Skeletal muscle tissue (tissue), 3 donors: ENCODE measurements at regions not wholly inside any gene's neighbourhood (a gene's known extent, or its start where the extent isn't known, plus 50 kb on each side); places are given as distances from the start of the nearest gene placed in this dataset.

Experiments used
- H3K27ac ChIP-seq: one replicate; pipeline ENCODE4 v1.7.0; 2013; ENCODE audit warnings: mild to moderate bottlenecking, low read depth, low read length, inconsistent platforms
- H3K27me3 ChIP-seq, 3 donors: one replicate each; pipeline ENCODE4 v1.7.0; 2013; ENCODE audit warnings: low read length in 3 of 3; ENCODE audit not compliant: control insufficient read depth in 3 of 3, insufficient read depth in 3 of 3
- H3K36me3 ChIP-seq, 3 donors: one replicate each; pipeline ENCODE4 v1.7.0; 2013; ENCODE audit warnings: low read length in 3 of 3; ENCODE audit not compliant: control insufficient read depth in 3 of 3, insufficient read depth in 3 of 3
- H3K4me1 ChIP-seq, 3 donors: one replicate each; pipeline ENCODE4 v1.7.0; 2013; ENCODE audit warnings: low read length in 3 of 3, mild to moderate bottlenecking in 3 of 3; ENCODE audit not compliant: control insufficient read depth in 3 of 3, insufficient read depth in 3 of 3
- H3K4me3 ChIP-seq, 3 donors: one replicate each; pipeline ENCODE4 v1.7.0; 2013; ENCODE audit warnings: low read length in 3 of 3
- H3K9ac ChIP-seq, 3 donors: one replicate each; pipeline ENCODE4 v1.7.0; 2013; ENCODE audit warnings: low read length in 3 of 3, mild to moderate bottlenecking in 3 of 3, moderate library complexity in 2 of 3, low read depth in 1 of 3
- H3K9me3 ChIP-seq, 3 donors: one replicate each; pipeline ENCODE4 v1.7.0; 2013; ENCODE audit warnings: low read length in 3 of 3; ENCODE audit not compliant: control insufficient read depth in 3 of 3
- donor health status: Osteomylitis.

GRCh38 chr4:132824761-132825160, 324.3 kb upstream of the PCDH10 start:
- Histone ChIP-seq H3K4me3 (no peak overlapping the region), H3K4me1 (no peaks in the 10 kb centered on the region), H3K27ac (no peak overlapping the region), H3K9ac (no peak overlapping the region), H3K9me3 (no peaks in the 10 kb centered on the region), H3K27me3 (no peaks in the 10 kb centered on the region), H3K36me3 (no peaks in the 10 kb centered on the region)

DNA sequence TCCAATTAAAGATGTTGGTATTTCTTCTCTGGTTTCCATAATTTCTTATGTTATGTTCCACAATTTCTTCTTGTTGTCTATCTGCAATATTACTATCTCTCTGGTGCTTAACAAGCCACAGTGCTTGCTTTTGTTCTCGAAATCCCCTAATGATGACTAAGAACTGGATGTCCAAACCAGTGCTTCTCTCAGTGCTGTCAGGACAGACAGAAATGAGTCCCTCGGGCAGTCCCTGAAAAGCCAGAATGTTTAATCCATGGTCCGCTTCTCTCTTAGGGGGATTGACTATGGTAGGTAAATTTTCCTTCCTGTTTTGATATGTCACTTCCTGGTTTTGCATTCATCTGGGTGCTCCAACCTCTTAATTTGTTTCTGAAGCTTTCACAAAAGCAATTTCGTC, 321.6 kb upstream of the PCDH10 start:
- no peaks in the 10 kb centered on the region for H3K9me3 ChIP-seq

GRCh38 chr4:132838244-132838643, 310.9 kb upstream of the PCDH10 start:
- H3K4me3 ChIP-seq = no peak overlapping the region
- peaks cover 0 to 5% (median 3%) of the 10 kb centered on the region in 3 donors for H3K9me3 ChIP-seq
- H3K27me3 ChIP-seq = no peaks in the 10 kb centered on the region
- H3K9ac ChIP-seq = no peak overlapping the region
- no peaks in the 10 kb centered on the region for H3K36me3 ChIP-seq
- no peaks in the 10 kb centered on the region for H3K4me1 ChIP-seq
- no peak overlapping the region for H3K27ac ChIP-seq

More for the DNA sequence above, 321.6 kb upstream of the PCDH10 start:
- Histone ChIP-seq H3K36me3 (no peaks in the 10 kb centered on the region), H3K4me3 (no peak overlapping the region), H3K27me3 (no peaks in the 10 kb centered on the region), H3K4me1 (no peaks in the 10 kb centered on the region), H3K27ac (no peak overlapping the region), H3K9ac (no peak overlapping the region)

DNA sequence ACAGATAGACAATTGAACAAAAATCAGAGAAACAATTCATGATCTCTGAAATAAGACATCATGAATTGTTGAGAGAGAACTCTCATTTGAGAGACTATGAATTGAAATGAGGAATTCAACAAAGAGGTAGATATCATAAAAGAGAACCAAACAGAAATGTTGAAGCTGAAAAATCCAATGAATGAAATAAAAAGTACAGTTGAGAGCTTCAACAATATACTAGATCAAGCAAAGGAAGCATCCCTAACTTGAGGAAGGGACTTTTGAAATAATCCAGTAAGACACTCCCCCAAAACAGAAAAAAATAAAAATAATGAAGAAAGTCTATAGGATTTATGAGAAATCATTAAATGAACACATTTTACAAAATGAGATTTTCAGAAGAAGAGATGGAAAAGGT, 310.0 kb upstream of the PCDH10 start:
- Histone ChIP-seq H3K27ac (no peak overlapping the region), H3K9ac (no peak overlapping the region), H3K9me3 (peaks cover 0 to 5% (median 3%) of the 10 kb centered on the region in 3 donors), H3K27me3 (no peaks in the 10 kb centered on the region), H3K36me3 (no peaks in the 10 kb centered on the region), H3K4me1 (no peaks in the 10 kb centered on the region), H3K4me3 (no peak overlapping the region)

DNA sequence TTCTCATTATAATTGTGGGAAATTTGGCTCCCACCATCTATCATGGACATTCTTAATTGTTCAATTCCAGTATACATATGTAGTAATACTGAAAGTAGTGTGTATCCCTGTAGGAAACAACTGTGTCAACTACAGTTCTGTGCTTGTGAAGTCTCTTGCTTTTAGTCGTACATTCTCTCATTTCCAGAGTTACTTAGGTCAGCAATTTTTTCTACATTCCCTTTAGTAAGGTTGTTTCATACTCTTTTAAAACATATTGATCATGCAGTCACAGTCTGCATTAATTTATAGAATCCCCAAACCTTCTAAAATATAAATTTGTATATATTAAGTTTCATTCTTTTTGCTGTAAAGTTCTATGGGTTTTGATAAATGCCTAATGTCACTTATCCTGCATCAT, 289.2 kb upstream of the PCDH10 start:
- H3K9ac ChIP-seq = no peak overlapping the region
- no peaks in the 10 kb centered on the region for H3K4me1 ChIP-seq
- H3K27ac ChIP-seq = no peak overlapping the region
- no peaks in the 10 kb centered on the region for H3K36me3 ChIP-seq
- H3K4me3 ChIP-seq = no peak overlapping the region
- H3K9me3 ChIP-seq = no peaks in the 10 kb centered on the region
- no peaks in the 10 kb centered on the region for H3K27me3 ChIP-seq

GRCh38 chr4:132860976-132861375, 288.1 kb upstream of the PCDH10 start:
- no peaks in the 10 kb centered on the region for H3K4me1 ChIP-seq

DNA sequence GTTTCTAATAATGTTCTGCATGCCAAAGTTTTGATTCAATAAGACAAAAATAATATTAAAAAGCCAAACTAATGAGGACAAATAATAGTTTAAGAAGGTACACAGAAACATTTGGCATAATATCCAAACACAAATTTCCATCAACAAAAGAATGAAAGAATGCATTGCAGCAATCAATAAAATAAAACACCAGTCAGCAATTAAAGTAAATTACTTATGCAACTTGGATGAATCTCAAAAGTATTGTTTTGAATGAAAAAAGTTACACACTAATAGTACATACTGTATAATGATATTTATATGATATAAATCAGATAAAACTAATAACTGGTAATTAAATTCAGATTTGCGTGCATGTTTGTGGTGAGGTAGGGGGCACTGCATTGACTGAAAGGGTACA, 285.5 kb upstream of the PCDH10 start:
- H3K36me3 ChIP-seq = no peaks in the 10 kb centered on the region
- no peak overlapping the region for H3K4me3 ChIP-seq
- H3K27me3 ChIP-seq = no peaks in the 10 kb centered on the region
- no peaks in the 10 kb centered on the region for H3K9me3 ChIP-seq
- no peak overlapping the region for H3K9ac ChIP-seq
- H3K4me1 ChIP-seq = no peaks in the 10 kb centered on the region
- no peak overlapping the region for H3K27ac ChIP-seq

More at GRCh38 chr4:132860976-132861375, 288.1 kb upstream of the PCDH10 start:
- Histone ChIP-seq H3K27me3 (no peaks in the 10 kb centered on the region), H3K4me3 (no peak overlapping the region), H3K9ac (no peak overlapping the region), H3K27ac (no peak overlapping the region), H3K36me3 (no peaks in the 10 kb centered on the region), H3K9me3 (no peaks in the 10 kb centered on the region)

DNA sequence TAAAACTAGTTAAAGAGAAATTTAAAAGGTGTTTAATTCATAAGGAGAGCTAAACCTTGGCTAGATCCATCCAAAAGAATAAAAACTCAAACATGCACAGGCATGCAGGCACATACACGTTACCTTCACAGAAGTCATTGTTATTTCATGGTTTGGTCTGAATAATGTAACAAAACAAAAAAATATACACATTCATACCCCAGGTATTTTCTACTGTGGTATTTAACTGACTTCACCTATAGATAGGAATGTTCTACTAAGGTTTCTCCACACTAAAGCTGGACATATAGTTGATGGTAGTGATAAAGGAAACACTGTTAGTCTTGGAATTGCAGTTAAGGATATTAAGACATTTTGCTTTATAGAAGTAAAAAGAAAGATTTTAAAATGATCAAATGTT, 283.6 kb upstream of the PCDH10 start:
- no peak overlapping the region for H3K9ac ChIP-seq
- no peak overlapping the region for H3K4me3 ChIP-seq
- H3K27me3 ChIP-seq = no peaks in the 10 kb centered on the region
- H3K4me1 ChIP-seq = no peaks in the 10 kb centered on the region
- H3K27ac ChIP-seq = no peak overlapping the region
- H3K9me3 ChIP-seq = no peaks in the 10 kb centered on the region
- no peaks in the 10 kb centered on the region for H3K36me3 ChIP-seq

DNA sequence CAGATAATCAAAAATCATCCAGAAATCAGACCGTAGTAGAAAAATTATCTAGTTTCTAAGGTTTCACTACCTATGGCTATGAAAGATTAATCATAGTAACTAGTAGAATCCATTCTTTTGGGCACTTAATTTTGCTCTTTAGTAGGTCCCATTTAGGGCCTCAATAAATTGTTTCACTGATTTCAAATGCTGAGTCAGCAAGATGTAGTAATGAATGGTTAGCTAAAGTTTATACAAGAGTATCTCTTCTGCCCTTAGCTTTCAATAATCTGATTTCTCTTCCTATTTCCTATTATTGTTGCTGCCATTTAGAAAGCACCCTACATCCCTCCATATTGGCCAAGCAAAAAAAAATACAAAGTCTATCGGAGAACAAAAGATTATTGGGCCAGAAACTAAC, 283.2 kb upstream of the PCDH10 start:
- Histone ChIP-seq H3K4me1 (no peaks in the 10 kb centered on the region), H3K9me3 (no peaks in the 10 kb centered on the region), H3K36me3 (no peaks in the 10 kb centered on the region), H3K9ac (no peak overlapping the region), H3K27ac (no peak overlapping the region), H3K27me3 (no peaks in the 10 kb centered on the region), H3K4me3 (no peak overlapping the region)

GRCh38 chr4:132866616-132867015, 282.5 kb upstream of the PCDH10 start:
- no peaks in the 10 kb centered on the region for H3K27me3 ChIP-seq
- H3K9ac ChIP-seq = no peak overlapping the region
- no peak overlapping the region for H3K4me3 ChIP-seq
- H3K4me1 ChIP-seq = no peaks in the 10 kb centered on the region
- H3K9me3 ChIP-seq = peaks cover 0 to 4% (median 0%) of the 10 kb centered on the region in 3 donors
- H3K36me3 ChIP-seq = no peaks in the 10 kb centered on the region
- no peak overlapping the region for H3K27ac ChIP-seq

GRCh38 chr4:132893787-132894186, 255.3 kb upstream of the PCDH10 start:
- Histone ChIP-seq H3K4me1 (no peaks in the 10 kb centered on the region), H3K27ac (no peak overlapping the region), H3K9ac (no peak overlapping the region), H3K36me3 (no peaks in the 10 kb centered on the region), H3K4me3 (no peak overlapping the region), H3K9me3 (peaks cover 0 to 4% (median 0%) of the 10 kb centered on the region in 3 donors), H3K27me3 (no peaks in the 10 kb centered on the region)
